ENCODE measurements at regions not wholly inside any gene's neighbourhood (a gene's known extent, or its start where the extent isn't known, plus 50 kb on each side); places are given as distances from the start of the nearest gene placed in this dataset.

DNA sequence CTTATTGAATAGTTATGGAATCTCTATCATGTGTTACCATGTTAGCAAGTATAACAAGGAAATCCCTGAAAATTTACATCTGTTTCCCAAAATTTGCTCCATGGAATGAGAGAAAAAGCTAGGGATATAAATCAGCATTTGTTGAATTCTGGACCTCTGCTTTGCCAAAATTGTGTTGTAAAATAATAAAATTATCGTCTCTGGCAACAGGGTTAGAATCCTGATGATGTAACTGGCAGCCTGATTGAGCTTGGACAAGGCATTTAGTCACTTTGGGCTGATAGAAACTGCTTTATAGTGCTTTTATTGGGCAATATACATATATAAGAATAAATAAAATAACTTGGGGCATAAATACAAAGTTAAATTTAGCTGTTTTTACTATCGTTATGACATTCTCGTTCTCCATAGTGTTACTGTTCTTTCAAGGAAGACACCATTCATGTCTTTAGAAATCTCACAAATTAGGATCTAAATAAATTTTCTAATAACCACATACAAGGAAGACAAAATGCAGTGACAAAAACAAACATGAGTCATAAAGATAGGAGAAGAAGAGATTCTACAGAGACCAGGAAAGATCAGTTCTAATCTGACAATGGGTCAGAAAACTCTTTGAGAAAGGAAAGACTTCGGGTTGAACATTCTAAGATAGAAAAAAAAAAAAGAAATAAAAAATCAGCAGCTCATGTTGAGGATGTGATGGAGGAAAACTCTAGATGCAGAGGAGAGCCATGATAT lies 145.0 kb upstream of the CDH10 start:
- H3K27ac ChIP-seq (ENCODE audit: low read length), result no peak overlapping the region
- H3K27me3 ChIP-seq (replicated peaks in 1 of 2; ENCODE audit: control insufficient read depth in 2 of 2, extremely low read depth in 1 of 2, insufficient read depth in 2 of 2, low read length in 1 of 2), result no peaks in the 10 kb centered on the region
- no peak for ATAC-seq (replicated peaks in 1 of 4)
- no peak overlapping the region for H3K27ac Mint-ChIP-seq
- no peaks in the 10 kb centered on the region for H3K27me3 Mint-ChIP-seq
- H3K36me3 Mint-ChIP-seq, result no peaks in the 10 kb centered on the region
- no peak for DNase-seq
- no peaks in the 10 kb centered on the region for H3K9me3 ChIP-seq
- no CpG with 5 or more reads among the region's 4 CpGs for WGBS (ENCODE audit: insufficient coverage)
- no peaks in the 10 kb centered on the region for H3K4me1 Mint-ChIP-seq
- H3K4me3 ChIP-seq (ENCODE audit: control insufficient read depth in 1 of 2, extremely low read depth in 1 of 2, low read length in 1 of 2), result no peak overlapping the region
- H3K9me3 Mint-ChIP-seq, result peaks cover 15 to 38% (median 20%) of the 10 kb centered on the region in 3 donors
- POLR2A ChIA-PET, result interaction anchor here in 1 of 2 donors (0.5 kb wide), 1 partner anchor 214 kb away, joined by 3 read pairs; no protein-coding TSS in a partner anchor
- CTCF ChIA-PET, result no interaction called here
- no peaks in the 10 kb centered on the region for H3K4me1 ChIP-seq (ENCODE audit: control insufficient read depth in 1 of 2, extremely low read depth in 1 of 2, insufficient read depth in 2 of 2, low read length in 2 of 2)
- no peak overlapping the region for H3K4me3 Mint-ChIP-seq
- H3K36me3 ChIP-seq (ENCODE audit: control insufficient read depth in 2 of 2, extremely low read depth in 1 of 2, insufficient read depth in 1 of 2, low read length in 1 of 2), result no peaks in the 10 kb centered on the region

DNA sequence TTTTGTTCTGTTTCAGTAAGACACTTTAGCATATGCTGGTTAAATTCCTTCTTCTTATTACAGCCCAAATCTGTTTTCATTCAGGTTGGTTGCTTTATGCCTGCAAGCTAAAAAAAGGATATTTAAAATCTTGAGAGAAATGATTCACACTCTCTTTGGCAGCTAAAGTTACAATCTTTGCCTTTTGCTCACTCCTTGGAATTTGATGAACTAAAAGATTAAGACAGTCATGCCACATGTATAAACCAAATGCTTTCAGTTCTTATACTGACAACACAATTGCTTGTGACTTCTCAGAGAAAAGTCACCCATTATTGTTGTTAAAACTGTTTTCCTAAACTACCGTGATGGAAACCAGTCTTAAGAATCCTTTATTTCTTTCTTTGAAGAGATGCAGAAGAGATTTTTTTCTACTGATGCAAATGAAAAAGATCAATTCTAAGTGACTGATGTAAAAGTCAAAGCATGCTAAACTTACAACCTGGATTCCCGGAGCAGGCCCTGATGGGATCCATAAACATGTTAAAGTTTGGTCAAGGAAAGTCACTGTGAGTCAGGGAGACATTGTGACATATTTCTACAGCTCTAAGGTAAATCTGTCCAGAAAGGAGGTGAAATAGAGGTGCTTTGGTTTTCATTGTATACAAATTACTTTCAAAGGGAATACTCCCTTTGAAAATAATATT lies 144.2 kb upstream of the CDH10 start:
- ATAC-seq (replicated peaks in 1 of 4) (no peak), DNase-seq (no peak)
- H3K9me3 ChIP-seq, result no peaks in the 10 kb centered on the region
- no peak overlapping the region for H3K4me3 ChIP-seq (ENCODE audit: control insufficient read depth in 1 of 2, extremely low read depth in 1 of 2, low read length in 1 of 2)
- CTCF ChIA-PET, result no interaction called here
- no peaks in the 10 kb centered on the region for H3K27me3 ChIP-seq (replicated peaks in 1 of 2; ENCODE audit: control insufficient read depth in 2 of 2, extremely low read depth in 1 of 2, insufficient read depth in 2 of 2, low read length in 1 of 2)
- Mint-ChIP-seq H3K36me3 (no peaks in the 10 kb centered on the region), H3K27me3 (no peaks in the 10 kb centered on the region), H3K4me3 (no peak overlapping the region), H3K4me1 (no peaks in the 10 kb centered on the region), H3K27ac (no peak overlapping the region), H3K9me3 (peaks cover 15 to 39% (median 20%) of the 10 kb centered on the region in 3 donors)
- H3K4me1 ChIP-seq (ENCODE audit: control insufficient read depth in 1 of 2, extremely low read depth in 1 of 2, insufficient read depth in 2 of 2, low read length in 2 of 2), result no peaks in the 10 kb centered on the region
- no peak overlapping the region for H3K27ac ChIP-seq (ENCODE audit: low read length)
- no peaks in the 10 kb centered on the region for H3K36me3 ChIP-seq (ENCODE audit: control insufficient read depth in 2 of 2, extremely low read depth in 1 of 2, insufficient read depth in 1 of 2, low read length in 1 of 2)
- WGBS (ENCODE audit: insufficient coverage), result no CpG with 5 or more reads among the region's 2 CpGs
- POLR2A ChIA-PET, result interaction anchor here in 1 of 2 donors (0.5 kb wide), 1 partner anchor 215 kb away, joined by 3 read pairs; no protein-coding TSS in a partner anchor

DNA sequence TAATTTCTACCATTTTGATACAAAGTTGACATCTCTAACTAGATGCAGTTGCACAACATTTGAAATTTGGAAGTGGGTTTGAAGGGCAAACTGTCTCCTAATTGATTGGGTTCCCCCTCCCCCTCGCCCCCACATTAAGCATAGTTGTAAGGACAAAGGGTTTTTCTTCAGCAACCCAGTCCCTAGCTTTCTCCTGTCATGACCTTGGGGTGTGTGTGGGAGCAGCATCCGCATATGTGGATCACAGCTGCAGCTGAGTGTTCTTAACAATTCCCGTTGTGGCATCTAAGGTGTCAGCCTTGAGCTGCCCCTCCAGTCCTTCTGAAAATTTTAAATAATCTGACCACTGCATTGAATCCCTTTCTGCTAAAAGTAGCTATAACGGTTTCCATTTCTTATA lies 141.3 kb upstream of the CDH10 start:
- no CpG with 5 or more reads among the region's 4 CpGs for WGBS (ENCODE audit: insufficient coverage)
- Histone ChIP-seq H3K4me3 (ENCODE audit: control insufficient read depth in 1 of 2, extremely low read depth in 1 of 2, low read length in 1 of 2) (no peak overlapping the region), H3K9me3 (no peaks in the 10 kb centered on the region), H3K27ac (ENCODE audit: low read length) (no peak overlapping the region), H3K36me3 (ENCODE audit: control insufficient read depth in 2 of 2, extremely low read depth in 1 of 2, insufficient read depth in 1 of 2, low read length in 1 of 2) (no peaks in the 10 kb centered on the region), H3K4me1 (ENCODE audit: control insufficient read depth in 1 of 2, extremely low read depth in 1 of 2, insufficient read depth in 2 of 2, low read length in 2 of 2) (no peaks in the 10 kb centered on the region), H3K27me3 (replicated peaks in 1 of 2; ENCODE audit: control insufficient read depth in 2 of 2, extremely low read depth in 1 of 2, insufficient read depth in 2 of 2, low read length in 1 of 2) (no peaks in the 10 kb centered on the region)
- ChIA-PET CTCF (no interaction called here), POLR2A (no interaction called here)
- DNase-seq (no peak), ATAC-seq (replicated peaks in 1 of 4) (no peak)
- Mint-ChIP-seq H3K9me3 (peaks cover 6 to 35% (median 25%) of the 10 kb centered on the region in 3 donors), H3K4me1 (no peaks in the 10 kb centered on the region), H3K4me3 (no peak overlapping the region), H3K27ac (no peak overlapping the region), H3K36me3 (no peaks in the 10 kb centered on the region), H3K27me3 (no peaks in the 10 kb centered on the region)

DNA sequence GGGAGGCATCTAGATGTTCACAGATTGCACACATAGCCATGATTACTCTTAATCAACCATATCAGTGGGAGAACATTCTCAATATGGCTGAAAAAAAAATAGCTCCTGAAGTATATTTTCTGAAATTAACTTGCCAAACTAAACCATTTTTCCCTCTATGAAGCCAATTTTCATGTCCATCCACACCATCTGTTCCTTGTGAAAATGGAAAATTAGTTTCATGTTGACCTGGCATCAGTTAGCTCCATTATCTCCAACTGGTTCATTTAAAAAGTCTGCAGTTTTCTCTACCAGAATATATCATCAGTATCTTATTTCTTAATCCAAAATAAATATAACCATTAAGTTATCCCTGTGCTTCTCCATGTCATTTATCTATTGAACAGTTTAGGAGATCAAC lies 138.8 kb upstream of the CDH10 start:
- Mint-ChIP-seq H3K4me1 (no peaks in the 10 kb centered on the region), H3K27ac (no peak overlapping the region), H3K9me3 (peaks cover 4 to 35% (median 19%) of the 10 kb centered on the region in 3 donors), H3K36me3 (no peaks in the 10 kb centered on the region), H3K27me3 (no peaks in the 10 kb centered on the region), H3K4me3 (no peak overlapping the region)
- no peak for DNase-seq
- Histone ChIP-seq H3K4me1 (ENCODE audit: control insufficient read depth in 1 of 2, extremely low read depth in 1 of 2, insufficient read depth in 2 of 2, low read length in 2 of 2) (no peaks in the 10 kb centered on the region), H3K27ac (ENCODE audit: low read length) (no peak overlapping the region), H3K36me3 (ENCODE audit: control insufficient read depth in 2 of 2, extremely low read depth in 1 of 2, insufficient read depth in 1 of 2, low read length in 1 of 2) (no peaks in the 10 kb centered on the region), H3K4me3 (ENCODE audit: control insufficient read depth in 1 of 2, extremely low read depth in 1 of 2, low read length in 1 of 2) (no peak overlapping the region), H3K9me3 (no peaks in the 10 kb centered on the region), H3K27me3 (replicated peaks in 1 of 2; ENCODE audit: control insufficient read depth in 2 of 2, extremely low read depth in 1 of 2, insufficient read depth in 2 of 2, low read length in 1 of 2) (no peaks in the 10 kb centered on the region)
- POLR2A ChIA-PET, result no interaction called here
- CTCF ChIA-PET, result no interaction called here
- no peak for ATAC-seq (replicated peaks in 1 of 4)

DNA sequence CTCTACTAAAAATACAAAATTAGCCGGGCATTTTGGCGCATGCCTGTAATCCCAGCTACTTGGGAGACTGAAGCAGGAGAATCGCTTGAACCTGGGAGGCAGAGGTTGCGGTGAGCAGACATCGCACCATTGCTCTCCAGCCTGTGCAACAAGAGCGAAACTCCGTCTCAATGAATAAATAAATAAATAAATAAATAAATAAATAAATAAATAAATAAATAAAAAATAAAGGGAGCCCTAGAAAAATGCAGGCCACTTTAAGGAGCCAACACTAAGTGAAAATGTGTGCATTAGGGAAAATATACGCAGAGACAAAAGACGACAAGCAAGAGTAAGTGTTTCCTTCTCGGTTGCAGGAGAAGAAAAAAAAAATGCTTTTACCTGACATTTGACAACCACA lies 132.6 kb upstream of the CDH10 start:
- Mint-ChIP-seq H3K9me3 (peaks cover 13 to 45% (median 23%) of the 10 kb centered on the region in 3 donors), H3K4me1 (no peaks in the 10 kb centered on the region), H3K27me3 (no peaks in the 10 kb centered on the region), H3K36me3 (no peaks in the 10 kb centered on the region), H3K27ac (no peak overlapping the region), H3K4me3 (no peak overlapping the region)
- Histone ChIP-seq H3K27me3 (replicated peaks in 1 of 2; ENCODE audit: control insufficient read depth in 2 of 2, extremely low read depth in 1 of 2, insufficient read depth in 2 of 2, low read length in 1 of 2) (no peaks in the 10 kb centered on the region), H3K4me3 (ENCODE audit: control insufficient read depth in 1 of 2, extremely low read depth in 1 of 2, low read length in 1 of 2) (no peak overlapping the region), H3K27ac (ENCODE audit: low read length) (no peak overlapping the region), H3K4me1 (ENCODE audit: control insufficient read depth in 1 of 2, extremely low read depth in 1 of 2, insufficient read depth in 2 of 2, low read length in 2 of 2) (no peaks in the 10 kb centered on the region), H3K36me3 (ENCODE audit: control insufficient read depth in 2 of 2, extremely low read depth in 1 of 2, insufficient read depth in 1 of 2, low read length in 1 of 2) (no peaks in the 10 kb centered on the region), H3K9me3 (no peaks in the 10 kb centered on the region)
- ATAC-seq (replicated peaks in 1 of 4) (no peak), DNase-seq (no peak)
- 100% methylated on average over 1 of the region's 10 CpGs for WGBS (ENCODE audit: insufficient coverage)
- CTCF ChIA-PET, result no interaction called here
- POLR2A ChIA-PET, result no interaction called here

DNA sequence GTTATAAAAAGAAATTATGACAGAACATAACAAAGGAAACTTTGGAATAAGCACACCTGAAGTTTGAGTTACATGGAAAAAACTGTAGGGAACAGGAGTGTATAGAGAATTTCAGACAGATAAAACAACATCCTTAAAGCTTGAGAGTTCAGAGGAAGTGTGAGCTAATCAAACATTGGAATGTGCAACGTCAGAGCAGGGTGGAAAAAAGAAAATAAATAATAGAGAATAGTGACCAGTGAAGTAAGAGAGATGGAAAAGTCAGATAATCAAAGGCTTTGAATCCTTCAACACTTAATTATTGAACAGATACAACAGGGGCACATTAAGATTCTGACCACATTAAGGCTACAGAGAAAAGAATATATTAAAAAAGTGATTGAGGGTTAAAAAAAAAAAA lies 128.5 kb upstream of the CDH10 start:
- H3K4me1 ChIP-seq (ENCODE audit: control insufficient read depth in 1 of 2, extremely low read depth in 1 of 2, insufficient read depth in 2 of 2, low read length in 2 of 2), result no peaks in the 10 kb centered on the region
- Mint-ChIP-seq H3K9me3 (peaks cover 16 to 36% (median 23%) of the 10 kb centered on the region in 3 donors), H3K27me3 (no peaks in the 10 kb centered on the region), H3K4me1 (no peaks in the 10 kb centered on the region), H3K4me3 (no peak overlapping the region), H3K36me3 (no peaks in the 10 kb centered on the region), H3K27ac (no peak overlapping the region)
- no peaks in the 10 kb centered on the region for H3K27me3 ChIP-seq (replicated peaks in 1 of 2; ENCODE audit: control insufficient read depth in 2 of 2, extremely low read depth in 1 of 2, insufficient read depth in 2 of 2, low read length in 1 of 2)
- ChIA-PET CTCF (no interaction called here), POLR2A (no interaction called here)
- DNase-seq (no peak), ATAC-seq (replicated peaks in 1 of 4) (no peak)
- no CpG with 5 or more reads among the region's 1 CpG for WGBS (ENCODE audit: insufficient coverage)
- H3K36me3 ChIP-seq (ENCODE audit: control insufficient read depth in 2 of 2, extremely low read depth in 1 of 2, insufficient read depth in 1 of 2, low read length in 1 of 2), result no peaks in the 10 kb centered on the region
- H3K9me3 ChIP-seq, result no peaks in the 10 kb centered on the region
- H3K27ac ChIP-seq (ENCODE audit: low read length), result no peak overlapping the region
- no peak overlapping the region for H3K4me3 ChIP-seq (ENCODE audit: control insufficient read depth in 1 of 2, extremely low read depth in 1 of 2, low read length in 1 of 2)
